ENCODE measurements at regions not wholly inside any gene's neighbourhood (a gene's known extent, or its start where the extent isn't known, plus 50 kb on each side); places are given as distances from the start of the nearest gene placed in this dataset.

DNA sequence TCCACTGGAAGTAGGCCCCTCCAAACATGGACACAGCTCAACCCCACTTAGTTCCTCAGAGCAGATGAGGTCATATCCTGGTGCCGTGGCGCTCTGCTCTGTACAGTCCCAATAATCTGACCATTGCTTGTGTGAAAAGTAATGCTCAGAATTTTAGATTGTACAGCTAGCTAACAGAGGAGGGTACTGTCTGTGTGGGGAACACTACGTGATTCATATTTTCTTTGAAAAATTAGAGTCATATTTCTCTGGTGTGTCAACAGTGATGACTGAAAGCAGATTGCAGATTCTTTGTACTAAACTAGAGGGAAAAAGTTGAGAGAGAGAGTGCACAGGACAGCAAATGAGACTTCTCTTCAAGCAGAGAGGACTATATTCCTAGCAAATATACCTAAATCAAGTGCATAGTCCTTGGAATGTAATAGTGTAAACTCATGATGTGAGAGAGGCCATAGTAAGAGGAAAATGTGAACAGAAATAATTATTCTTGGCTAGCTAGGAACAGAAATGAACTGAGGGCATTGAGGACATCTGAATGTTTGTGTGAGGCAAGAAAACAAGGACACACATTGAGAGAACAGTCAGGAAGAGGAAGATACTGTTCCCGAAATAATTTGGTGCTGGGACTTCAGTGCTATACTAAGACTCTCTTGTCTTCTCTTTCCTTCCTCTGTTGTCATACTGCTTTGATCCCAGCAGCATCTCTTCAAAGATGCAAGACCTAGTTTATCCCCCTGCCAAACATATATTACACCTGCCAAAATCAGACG is 157.0 kb upstream of the RND3 start:
- TF ChIP-seq, protein P1, sequence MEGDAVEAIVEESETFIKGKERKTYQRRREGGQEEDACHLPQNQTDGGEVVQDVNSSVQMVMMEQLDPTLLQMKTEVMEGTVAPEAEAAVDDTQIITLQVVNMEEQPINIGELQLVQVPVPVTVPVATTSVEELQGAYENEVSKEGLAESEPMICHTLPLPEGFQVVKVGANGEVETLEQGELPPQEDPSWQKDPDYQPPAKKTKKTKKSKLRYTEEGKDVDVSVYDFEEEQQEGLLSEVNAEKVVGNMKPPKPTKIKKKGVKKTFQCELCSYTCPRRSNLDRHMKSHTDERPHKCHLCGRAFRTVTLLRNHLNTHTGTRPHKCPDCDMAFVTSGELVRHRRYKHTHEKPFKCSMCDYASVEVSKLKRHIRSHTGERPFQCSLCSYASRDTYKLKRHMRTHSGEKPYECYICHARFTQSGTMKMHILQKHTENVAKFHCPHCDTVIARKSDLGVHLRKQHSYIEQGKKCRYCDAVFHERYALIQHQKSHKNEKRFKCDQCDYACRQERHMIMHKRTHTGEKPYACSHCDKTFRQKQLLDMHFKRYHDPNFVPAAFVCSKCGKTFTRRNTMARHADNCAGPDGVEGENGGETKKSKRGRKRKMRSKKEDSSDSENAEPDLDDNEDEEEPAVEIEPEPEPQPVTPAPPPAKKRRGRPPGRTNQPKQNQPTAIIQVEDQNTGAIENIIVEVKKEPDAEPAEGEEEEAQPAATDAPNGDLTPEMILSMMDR (IDR thresholded peaks at IDR 0.05; ENCODE audit: low read depth, low read length), result no peak
- no peak for TF ChIP-seq EZH2phosphoT487 (IDR thresholded peaks at IDR 0.05; ENCODE audit: low read depth)

Measured in OCI-LY3 (cell line).